Ovary (tissue), 3 donors: ENCODE measurements at regions not wholly inside any gene's neighbourhood (a gene's known extent, or its start where the extent isn't known, plus 50 kb on each side); places are given as distances from the start of the nearest gene placed in this dataset.

Experiments
- CTCF ChIP-seq, 3 donors: fragments of 450-650 bp in 2 of 3; fragments of 200-600 bp in 1 of 3; IDR thresholded peaks; one replicate each; pipeline versions ENCODE4 v1.5.1 to v1.8.0; 2016 to 2022; ENCODE audit warnings: antibody characterized with exemption in 3 of 3, mild to moderate bottlenecking in 1 of 3
- POLR2A ChIP-seq: fragments of 450-650 bp; IDR thresholded peaks from one replicate; pipeline ENCODE4 v1.6.1; 2017; ENCODE audit warnings: antibody characterized with exemption, mild to moderate bottlenecking, moderate library complexity
- donor health status: DM: no; HTN: no; CAD: no.

GRCh38 chr6:104401926-104402325, 457.8 kb downstream of the HACE1 start:
- TF ChIP-seq CTCF (IDR thresholded peaks at IDR 0.05) (no peak), POLR2A (no peak)
